GM23338 (cell line): ENCODE measurements at regions not wholly inside any gene's neighbourhood (a gene's known extent, or its start where the extent isn't known, plus 50 kb on each side); places are given as distances from the start of the nearest gene placed in this dataset.
"Not testable (repeated sequence)": the region's sequence is repeated elsewhere in the genome, so short reads cannot be mapped to it uniquely, and the experiment has no call there.

Experiments
- ATAC-seq: fragments of 200-7000 bp; cut with Tn5 transposase; 3 replicates; pipeline ENCODE4 v1.9.1; 2020
- DNase-seq: peaks from one replicate; pipeline ENCODE4 v3.0.0-alpha.2; 2015; ENCODE audit warnings: low spot score
- H2AFZ ChIP-seq: fragments of 200-600 bp; sonication (generic); 2 replicates; pipeline ENCODE4 v1.8.0; 2016; ENCODE audit warnings: antibody characterized with exemption, mild to moderate bottlenecking, moderate library complexity
- H3F3A ChIP-seq: fragments of 200-600 bp; sonication (generic); replicated peaks from 2 replicates; pipeline ENCODE4 v1.8.0; 2017; ENCODE audit warnings: antibody characterized with exemption, mixed run types, low read depth
- H3K27ac ChIP-seq: fragments of 200-600 bp; sonication (generic); 2 replicates; pipeline ENCODE4 v1.6.1; 2016; ENCODE audit warnings: low read depth
- H3K27me3 ChIP-seq: fragments of 200-600 bp; sonication (generic); 2 replicates; pipeline ENCODE4 v1.8.0; 2016; ENCODE audit warnings: mild to moderate bottlenecking, mixed run types, moderate library complexity; ENCODE audit not compliant: insufficient read depth
- H3K36me3 ChIP-seq: fragments of 200-600 bp; sonication (generic); 2 replicates; pipeline ENCODE4 v1.8.0; 2016; ENCODE audit warnings: mild to moderate bottlenecking; ENCODE audit not compliant: insufficient read depth
- H3K4me1 ChIP-seq: fragments of 200-600 bp; sonication (generic); 2 replicates; pipeline ENCODE4 v1.8.0; 2016; ENCODE audit warnings: mild to moderate bottlenecking, moderate library complexity; ENCODE audit not compliant: insufficient read depth
- H3K4me2 ChIP-seq: fragments of 200-600 bp; sonication (generic); 2 replicates; pipeline ENCODE4 v1.7.1; 2017; ENCODE audit warnings: mixed run types
- H3K4me3 ChIP-seq: fragments of 200-600 bp; sonication (generic); 2 replicates; pipeline ENCODE4 v1.6.1; 2016; ENCODE audit warnings: mixed run types
- H3K79me2 ChIP-seq: fragments of 200-600 bp; sonication (generic); replicated peaks from 2 replicates; pipeline ENCODE4 v1.8.0; 2017; ENCODE audit warnings: mild to moderate bottlenecking; ENCODE audit not compliant: insufficient read depth
- H3K9me2 ChIP-seq: fragments of 200-600 bp; sonication (generic); 2 replicates; pipeline ENCODE4 v1.8.0; 2017; ENCODE audit not compliant: insufficient read depth
- H4K20me1 ChIP-seq: fragments of 200-600 bp; sonication (generic); replicated peaks from 2 replicates; pipeline ENCODE4 v1.8.0; 2017; ENCODE audit warnings: mild to moderate bottlenecking; ENCODE audit not compliant: insufficient read depth
- H3K27ac Mint-ChIP-seq: 2 replicates; pipeline ENCODE4 v1.8.0; 2020; ENCODE audit warnings: inconsistent platforms, mild to moderate bottlenecking, moderate library complexity, mixed read lengths
- H3K27me3 Mint-ChIP-seq: 3 replicates; pipeline ENCODE4 v1.8.0; 2022; ENCODE audit warnings: low read depth, mild to moderate bottlenecking, moderate library complexity, mixed read lengths, inconsistent platforms; ENCODE audit not compliant: insufficient read depth, poor library complexity
- H3K36me3 Mint-ChIP-seq: 3 replicates; pipeline ENCODE4 v1.8.0; 2021; ENCODE audit warnings: low read depth, mild to moderate bottlenecking, inconsistent platforms, moderate library complexity, mixed read lengths
- H3K4me1 Mint-ChIP-seq: 3 replicates; pipeline ENCODE4 v1.8.0; 2020; ENCODE audit warnings: mild to moderate bottlenecking, inconsistent platforms, mixed read lengths
- H3K4me3 Mint-ChIP-seq: 3 replicates; pipeline ENCODE4 v1.8.0; 2021; ENCODE audit warnings: moderate library complexity, mild to moderate bottlenecking, inconsistent platforms, mixed read lengths
- H3K9me3 Mint-ChIP-seq: 3 replicates; pipeline ENCODE4 v1.8.0; 2020; ENCODE audit warnings: moderate library complexity, mild to moderate bottlenecking, inconsistent platforms, mixed read lengths
- CREB1 ChIP-seq: fragments of 250-450 bp; sonication (Bioruptor Pico); IDR thresholded peaks from 2 replicates; pipeline ENCODE4 v1.5.0; 2020; ENCODE audit warnings: low read depth, mild to moderate bottlenecking, moderate library complexity
- EZH2phosphoT487 ChIP-seq: fragments of 200-600 bp; sonication (generic); IDR thresholded peaks from one replicate; pipeline ENCODE4 v1.8.1; 2018; ENCODE audit warnings: antibody characterized with exemption; ENCODE audit not compliant: unreplicated experiment
- JUNB ChIP-seq: IDR thresholded peaks from one replicate; pipeline ENCODE4 v1.6.1; 2016; ENCODE audit warnings: antibody characterized with exemption; ENCODE audit not compliant: unreplicated experiment
- POLR2AphosphoS5 ChIP-seq: IDR thresholded peaks from 2 replicates; pipeline ENCODE4 v1.6.1; 2016; ENCODE audit warnings: antibody characterized with exemption, low read depth
- REST ChIP-seq: IDR thresholded peaks from one replicate; pipeline ENCODE4 v1.6.1; 2018; ENCODE audit warnings: antibody characterized with exemption; ENCODE audit not compliant: unreplicated experiment
- ZNF462 ChIP-seq: fragments of 250-450 bp; sonication (Bioruptor Pico); IDR thresholded peaks from 2 replicates; pipeline ENCODE4 v1.5.0; 2020; ENCODE audit warnings: mild to moderate bottlenecking, moderate library complexity

DNA sequence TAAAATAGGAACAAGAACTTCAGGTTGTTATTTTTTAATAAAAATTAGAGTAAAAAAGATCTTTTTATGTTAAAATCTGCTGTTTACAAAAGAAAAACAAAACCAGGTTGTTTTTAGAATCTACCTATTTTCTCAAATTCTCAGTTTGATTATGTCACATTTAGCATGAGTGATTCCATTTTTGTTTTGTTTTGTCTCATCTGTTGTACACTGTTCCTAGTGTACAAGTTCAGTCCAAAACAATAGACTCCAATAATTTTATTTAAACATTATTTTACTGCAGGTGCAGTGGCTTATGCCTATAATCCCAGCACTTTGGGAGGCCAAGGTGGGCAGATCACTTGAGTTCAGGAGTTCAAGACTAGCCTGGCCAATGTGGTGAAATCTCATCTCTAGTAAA lies 2142.7 kb downstream of the TP53TG3F start (continued):
- TF ChIP-seq ZNF462 (CRISPR knock-in tag) (no peak), CREB1 (CRISPR knock-in tag) (no peak), JUNB (no peak), EZH2phosphoT487 (no peak), POLR2AphosphoS5 (no peak), REST (no peak)

DNA sequence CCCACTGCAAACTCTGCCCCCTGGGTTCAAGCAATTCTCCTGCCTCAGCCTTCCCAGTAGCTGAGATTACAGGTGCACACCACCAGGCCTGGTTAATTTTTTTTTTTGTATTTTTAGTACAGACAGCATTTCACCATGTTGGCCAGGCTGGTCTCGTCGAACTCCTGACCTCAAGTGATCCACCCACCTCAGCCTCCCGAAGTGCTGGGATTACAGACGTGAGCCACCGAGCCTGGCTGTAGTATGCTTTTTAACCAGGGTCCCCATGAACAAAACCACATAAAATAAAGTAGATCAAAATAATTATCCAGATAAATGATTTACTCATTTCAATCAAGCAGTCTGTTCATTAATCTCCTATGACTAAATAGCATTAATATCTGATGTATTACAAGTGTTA lies 2144.0 kb downstream of the TP53TG3F start:
- H3K9me2 ChIP-seq, H2AFZ ChIP-seq, H3K4me3 ChIP-seq, H4K20me1 ChIP-seq, H3K4me1 Mint-ChIP-seq, H3K27ac Mint-ChIP-seq, ATAC-seq, H3K27me3 ChIP-seq, H3K27me3 Mint-ChIP-seq, H3F3A ChIP-seq, H3K4me1 ChIP-seq, DNase-seq, H3K4me3 Mint-ChIP-seq, H3K79me2 ChIP-seq, H3K27ac ChIP-seq, H3K4me2 ChIP-seq, H3K36me3 ChIP-seq: not testable (repeated sequence)
- Mint-ChIP-seq H3K9me3 (peaks cover 82% of the 10 kb centered on the region), H3K36me3 (peaks cover 15% of the 10 kb centered on the region)
